ENCODE measurements at regions not wholly inside any gene's neighbourhood (a gene's known extent, or its start where the extent isn't known, plus 50 kb on each side); places are given as distances from the start of the nearest gene placed in this dataset.

- TF ChIP-seq POLR2A (IDR thresholded peaks at IDR 0.05; ENCODE audit: low read length) (no peak), GATA1 (IDR thresholded peaks at IDR 0.05; ENCODE audit: low read depth, low read length) (no peak)
These were observed 444.0 kb upstream of the FLRT2 start for GRCh38 chr14:85085981-85086380.

Measured in erythroblast (primary cell).